ENCODE measurements at regions not wholly inside any gene's neighbourhood (a gene's known extent, or its start where the extent isn't known, plus 50 kb on each side); places are given as distances from the start of the nearest gene placed in this dataset.

- H2AFZ ChIP-seq (ENCODE audit: insufficient read depth, low read depth, low read length, poor library complexity, severe bottlenecking): no peak overlapping the region
- H3K27ac ChIP-seq (ENCODE audit: low read depth in 1 of 2, low read length in 2 of 2): no peak overlapping the region
- no peak for TF ChIP-seq CTCF (IDR thresholded peaks at IDR 0.05)
- intact Hi-C loops (cut with micrococcal nuclease): no loop called here
- H3K79me2 ChIP-seq (ENCODE audit: insufficient read depth, low read length): no peaks in the 10 kb centered on the region
- Mint-ChIP-seq H3K27me3 (ENCODE audit: low read depth in 3 of 3) (no peaks in the 10 kb centered on the region), H3K9me3 (no peaks in the 10 kb centered on the region), H3K4me3 (no peak overlapping the region), H3K36me3 (peaks cover 0 to 18% of the 10 kb centered on the region in 2 donors), H3K27ac (no peak overlapping the region), H3K4me1 (peaks cover 8% of the 10 kb centered on the region)
- no peaks in the 10 kb centered on the region for H3K36me3 ChIP-seq (replicated peaks in 1 of 2; ENCODE audit: control insufficient read depth in 1 of 2, insufficient read depth in 2 of 2, low read length in 2 of 2)
- no peaks in the 10 kb centered on the region for H3K4me1 ChIP-seq (ENCODE audit: control insufficient read depth in 1 of 2, insufficient read depth in 2 of 2, low read length in 2 of 2)
- no peak for DNase-seq
- H3K9me3 ChIP-seq (replicated peaks in 1 of 2; ENCODE audit: control insufficient read depth in 1 of 2, insufficient read depth in 1 of 2, low read length in 2 of 2): no peaks in the 10 kb centered on the region
- no peak overlapping the region for H3K4me2 ChIP-seq (replicated peaks; ENCODE audit: extremely low read depth, low read length, poor library complexity, severe bottlenecking)
- no peaks in the 10 kb centered on the region for H3K27me3 ChIP-seq (ENCODE audit: control insufficient read depth in 2 of 2, insufficient read depth in 2 of 2, low read length in 2 of 2)
- H4K20me1 ChIP-seq (ENCODE audit: insufficient read depth, low read length): peaks cover 95% of the 10 kb centered on the region
- no peak overlapping the region for H3K4me3 ChIP-seq (replicated peaks in 1 of 3; ENCODE audit: low read depth in 2 of 3, low read length in 3 of 3)
- H3K9ac ChIP-seq (ENCODE audit: insufficient read depth, low read length, poor library complexity, severe bottlenecking): no peak overlapping the region
Observed at GRCh38 chr7:131066635-131067034, 261.0 kb upstream of the MKLN1 start.

GRCh38 chr7:131067220-131067619 lies 260.5 kb upstream of the MKLN1 start:
- Histone ChIP-seq H3K36me3 (replicated peaks in 1 of 2; ENCODE audit: control insufficient read depth in 1 of 2, insufficient read depth in 2 of 2, low read length in 2 of 2) (no peaks in the 10 kb centered on the region), H3K4me1 (ENCODE audit: control insufficient read depth in 1 of 2, insufficient read depth in 2 of 2, low read length in 2 of 2) (peaks cover 0 to 4% of the 10 kb centered on the region in 2 donors), H3K27me3 (ENCODE audit: control insufficient read depth in 2 of 2, insufficient read depth in 2 of 2, low read length in 2 of 2) (no peaks in the 10 kb centered on the region), H3K9ac (ENCODE audit: insufficient read depth, low read length, poor library complexity, severe bottlenecking) (no peak overlapping the region), H3K27ac (ENCODE audit: low read depth in 1 of 2, low read length in 2 of 2) (no peak overlapping the region), H3K79me2 (ENCODE audit: insufficient read depth, low read length) (no peaks in the 10 kb centered on the region), H2AFZ (ENCODE audit: insufficient read depth, low read depth, low read length, poor library complexity, severe bottlenecking) (no peak overlapping the region), H3K4me3 (replicated peaks in 1 of 3; ENCODE audit: low read depth in 2 of 3, low read length in 3 of 3) (no peak overlapping the region), H3K4me2 (replicated peaks; ENCODE audit: extremely low read depth, low read length, poor library complexity, severe bottlenecking) (no peak overlapping the region), H4K20me1 (ENCODE audit: insufficient read depth, low read length) (peaks cover 95% of the 10 kb centered on the region), H3K9me3 (replicated peaks in 1 of 2; ENCODE audit: control insufficient read depth in 1 of 2, insufficient read depth in 1 of 2, low read length in 2 of 2) (no peaks in the 10 kb centered on the region)
- intact Hi-C loops (cut with micrococcal nuclease): no loop called here
- DNase-seq: no peak
- H3K27me3 Mint-ChIP-seq (ENCODE audit: low read depth in 3 of 3): no peaks in the 10 kb centered on the region
- H3K9me3 Mint-ChIP-seq: no peaks in the 10 kb centered on the region
- H3K4me3 Mint-ChIP-seq: no peak overlapping the region
- H3K36me3 Mint-ChIP-seq: peaks cover 0 to 18% of the 10 kb centered on the region in 2 donors
- WGBS (ENCODE audit: insufficient coverage): 100% methylated on average over 3 of the region's 5 CpGs
- TF ChIP-seq CTCF (IDR thresholded peaks at IDR 0.05): no peak
- H3K27ac Mint-ChIP-seq: peak overlapping the region in 2 of 7 donors; percentile 40 to 69
- peaks cover 8% of the 10 kb centered on the region for H3K4me1 Mint-ChIP-seq

Data from CD14-positive monocyte (primary cell).